ENCODE measurements at regions not wholly inside any gene's neighbourhood (a gene's known extent, or its start where the extent isn't known, plus 50 kb on each side); places are given as distances from the start of the nearest gene placed in this dataset.
"Not testable (repeated sequence)": the region's sequence is repeated elsewhere in the genome, so short reads cannot be mapped to it uniquely, and the experiment has no call there.

- no peak for DNase-seq
Measured at GRCh38 chr21:36247316-36248010, 72.5 kb upstream of the MORC3 start.

GRCh38 chr21:36249576-36250422 is 70.2 kb upstream of the MORC3 start:
- no peak for DNase-seq

GRCh38 chr21:36250423-36251075 is 69.4 kb upstream of the MORC3 start:
- no peak for DNase-seq

DNA sequence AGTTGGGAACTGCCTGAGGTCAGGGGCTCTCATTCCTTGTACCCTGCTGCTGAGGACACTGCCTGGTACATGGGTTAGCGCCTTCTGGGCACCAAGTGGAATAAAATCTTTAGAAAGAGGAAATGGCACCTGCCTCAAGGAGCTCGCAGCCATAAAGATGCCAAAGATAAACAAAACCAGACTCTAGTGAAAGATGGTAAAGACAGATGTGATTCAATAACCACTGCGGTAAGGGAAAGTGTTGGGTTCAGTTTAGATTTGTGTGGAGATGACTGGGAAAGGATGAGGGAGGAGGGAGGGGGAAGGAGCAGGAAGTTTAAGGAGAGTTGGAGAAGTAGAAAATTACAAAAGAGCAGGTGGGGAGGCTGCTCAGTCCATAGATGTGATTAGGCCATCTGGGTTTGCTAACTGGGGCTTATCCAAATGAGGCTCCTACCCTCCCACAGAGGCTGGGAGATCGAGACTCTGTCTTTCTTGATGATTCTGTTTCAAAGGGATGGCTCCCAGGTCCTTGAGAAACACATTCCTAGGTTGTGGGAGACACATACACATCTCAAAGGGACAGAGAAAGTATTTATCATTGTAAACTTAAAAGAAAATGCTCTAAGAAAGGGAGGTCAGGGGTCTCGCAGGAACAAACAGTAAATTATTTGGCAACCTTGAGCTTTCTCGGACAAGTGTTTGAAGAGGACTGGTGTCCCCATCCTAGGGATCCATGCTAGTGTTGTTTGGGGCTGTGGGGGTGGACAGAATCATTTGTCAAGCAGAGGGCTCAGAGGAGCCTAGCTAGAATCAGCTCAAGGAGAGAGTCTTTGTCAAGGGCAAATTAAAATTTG is 65.7 kb upstream of the MORC3 start:
- DNase-seq, result no peak

DNA sequence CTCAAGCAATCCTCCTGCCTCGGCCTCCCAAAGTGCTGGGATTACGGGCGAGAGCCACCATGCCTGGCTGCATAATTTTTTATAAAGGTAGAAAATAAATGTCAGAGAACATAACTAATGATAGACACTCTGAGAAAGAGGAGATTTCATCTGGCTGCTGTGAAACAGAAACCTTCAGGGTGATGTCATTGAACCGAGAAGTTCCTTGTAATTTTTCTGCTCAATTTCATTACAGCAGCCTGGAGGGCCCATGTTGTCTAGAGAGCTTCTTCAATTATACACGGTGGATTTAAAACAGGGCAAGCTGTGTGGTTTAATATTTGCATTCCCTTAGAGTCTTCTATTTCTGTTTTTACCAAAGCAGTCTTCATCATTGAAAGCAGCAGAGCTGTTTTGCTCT is 64.3 kb upstream of the MORC3 start:
- DNase-seq, result no peak

DNA sequence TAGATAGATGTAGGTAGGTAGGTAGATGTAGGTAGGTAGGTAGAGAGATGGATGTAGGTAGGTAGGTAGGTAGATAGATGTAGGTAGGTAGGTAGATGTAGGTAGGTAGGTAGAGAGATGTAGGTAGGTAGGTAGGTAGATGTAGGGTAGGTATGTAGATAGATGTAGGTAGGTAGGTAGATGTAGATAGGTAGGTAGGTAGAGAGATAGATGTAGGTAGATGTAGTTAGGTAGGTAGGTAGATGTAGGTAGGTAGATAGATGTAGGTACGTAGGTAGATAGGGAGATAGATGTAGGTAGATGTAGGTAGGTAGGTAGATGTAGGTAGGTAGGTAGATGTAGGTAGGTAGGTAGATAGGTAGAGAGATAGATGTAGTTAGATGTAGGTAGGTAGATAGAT is 62.3 kb upstream of the MORC3 start:
- DNase-seq, result no peak

GRCh38 chr21:36260030-36260787 is 59.8 kb upstream of the MORC3 start:
- peak; percentile 27 for DNase-seq

DNA sequence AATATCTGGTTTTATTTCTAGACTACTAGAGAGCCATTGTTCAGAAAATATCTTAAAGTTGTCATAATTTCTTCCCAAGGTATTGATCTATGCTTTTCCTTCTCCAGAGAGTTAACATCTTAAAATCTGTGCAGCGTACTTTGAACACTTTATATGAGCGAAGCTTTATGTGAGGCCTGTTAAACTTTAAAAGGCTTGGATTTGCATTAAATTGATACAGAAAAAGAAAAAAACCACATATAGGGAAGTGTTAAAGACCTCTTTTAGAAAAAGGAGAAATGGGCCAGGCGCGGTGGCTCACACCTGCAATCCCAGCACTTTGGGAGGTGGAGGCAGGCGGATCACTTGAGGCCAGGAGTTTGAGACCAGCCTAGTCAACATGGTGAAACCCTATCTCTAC is 59.2 kb upstream of the MORC3 start:
- DNase-seq, result no peak

GRCh38 chr21:36261459-36261858 is 58.5 kb upstream of the MORC3 start:
- no peak for DNase-seq

DNA sequence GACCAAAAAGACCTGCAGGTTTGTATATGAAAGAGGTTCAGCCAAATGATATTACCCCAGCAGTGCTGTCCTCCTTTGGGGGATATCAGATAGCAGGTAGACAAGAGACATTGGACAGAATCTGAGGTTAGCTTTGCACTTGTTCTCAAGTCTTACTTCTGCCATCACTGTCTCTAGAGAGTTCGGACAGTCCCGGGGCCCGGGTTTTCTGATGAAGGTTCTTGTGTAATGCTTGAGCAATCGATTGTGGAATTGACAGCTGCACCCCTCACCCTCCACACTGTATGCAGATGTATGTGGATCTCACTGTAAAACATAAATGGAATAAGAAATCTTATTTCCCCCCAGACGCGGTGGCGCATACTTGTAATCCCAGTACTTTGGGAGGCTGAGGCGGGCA is 56.2 kb upstream of the MORC3 start:
- no peak for DNase-seq

- DNase-seq, result no peak
Measured at GRCh38 chr21:36265431-36265830, 54.6 kb upstream of the MORC3 start.

DNA sequence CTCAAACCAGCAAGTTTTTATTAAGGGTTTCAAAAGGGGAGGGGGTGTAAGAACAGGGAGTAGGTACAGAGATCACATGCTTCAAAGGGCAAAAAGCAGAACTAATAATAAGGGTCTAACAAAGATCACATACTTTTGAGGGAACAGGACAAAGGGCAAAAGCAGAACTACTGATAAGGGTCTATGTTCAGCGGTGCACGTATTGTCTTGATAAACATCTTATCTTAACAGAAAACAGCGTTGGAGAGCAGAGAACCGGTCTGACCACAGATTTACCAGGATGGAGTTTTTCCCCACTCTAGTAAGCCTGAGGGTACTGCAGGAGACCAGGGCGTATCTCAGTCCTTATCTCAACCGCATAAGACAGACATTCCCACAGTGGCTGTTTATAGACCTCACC is 52.2 kb upstream of the MORC3 start:
- not testable (repeated sequence) for DNase-seq

- DNase-seq, result not testable (repeated sequence)
Measured at GRCh38 chr21:36268264-36268663, 51.7 kb upstream of the MORC3 start.
